Activated naive CD4-positive, alpha-beta T cell treated with Interleukin-2 at 50 U/mL for 16 hours (primary cell): ENCODE measurements at regions not wholly inside any gene's neighbourhood (a gene's known extent, or its start where the extent isn't known, plus 50 kb on each side); places are given as distances from the start of the nearest gene placed in this dataset.
"Not testable (repeated sequence)": the region's sequence is repeated elsewhere in the genome, so short reads cannot be mapped to it uniquely, and the experiment has no call there.

ENCODE experiments used
- DNase-seq: peaks from one replicate; pipeline ENCODE4 v3.0.0-alpha.2; 2020

DNA sequence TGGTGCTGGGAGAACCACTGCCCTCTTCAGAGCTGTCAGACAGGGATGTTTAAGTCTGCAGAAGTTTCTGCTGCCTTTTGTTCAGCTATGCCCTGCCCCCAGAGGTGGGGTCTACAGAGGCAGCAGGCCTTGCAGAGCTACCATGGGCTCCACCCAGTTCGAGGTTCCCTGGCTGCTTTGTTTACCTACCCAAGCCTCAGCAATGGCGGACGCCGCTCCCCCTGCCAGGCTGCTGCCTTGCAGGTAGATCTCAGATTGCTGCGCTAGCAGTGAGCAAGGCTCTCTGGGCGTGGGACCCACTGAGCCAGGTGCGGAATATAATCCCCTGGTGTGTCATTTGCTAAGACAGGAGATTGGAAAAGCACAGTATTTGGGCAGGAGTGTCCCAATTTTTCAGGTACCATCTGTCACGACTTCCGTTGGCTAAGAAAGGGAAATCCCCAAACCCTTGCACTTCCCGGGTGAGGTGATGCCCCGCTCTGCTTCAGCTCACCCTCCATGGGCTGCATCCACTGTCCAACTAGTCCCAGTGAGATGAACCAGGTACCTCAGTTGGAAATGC is 1415.5 kb downstream of the GRIK2 start:
- not testable (repeated sequence) for DNase-seq

DNA sequence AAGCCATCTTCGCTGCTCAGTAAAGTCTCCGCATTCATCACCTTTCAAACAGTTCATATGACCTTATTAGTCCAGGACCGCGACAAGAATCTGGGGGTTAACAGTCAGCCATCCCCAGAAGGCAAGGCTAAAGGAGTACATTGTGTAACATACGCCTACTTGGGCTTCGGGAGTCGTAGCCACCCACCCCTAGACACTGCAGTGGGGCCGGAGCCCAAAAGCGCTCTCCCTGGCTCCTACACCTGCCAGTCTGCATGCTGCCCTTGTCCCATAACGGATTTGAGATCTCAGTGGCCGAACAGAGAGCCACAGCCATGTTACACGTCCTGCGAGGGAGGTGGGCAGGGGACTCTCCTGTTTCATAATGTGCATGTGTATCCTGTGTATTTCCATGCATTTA is 1405.5 kb downstream of the GRIK2 start:
- DNase-seq: no peak

DNA sequence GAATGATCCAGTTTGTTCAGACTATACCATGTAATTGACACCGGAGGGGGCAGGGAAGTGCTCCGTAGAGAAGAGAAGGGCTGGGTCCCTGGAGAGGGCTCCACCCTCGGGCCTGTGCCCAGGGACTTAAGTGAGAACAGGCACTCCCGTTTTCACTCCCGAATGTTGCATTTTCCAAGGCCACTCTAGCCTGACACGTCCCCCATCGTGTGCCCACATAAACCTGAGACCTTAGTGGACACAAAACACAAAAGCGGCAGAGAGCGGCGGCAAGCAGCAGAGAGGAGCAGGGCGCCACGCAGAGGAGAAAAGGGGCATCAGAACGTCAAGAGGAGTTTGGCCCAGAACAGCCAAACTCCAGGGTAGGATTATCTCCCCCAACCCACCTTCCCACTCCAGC is 1405.1 kb downstream of the GRIK2 start:
- no peak for DNase-seq

DNA sequence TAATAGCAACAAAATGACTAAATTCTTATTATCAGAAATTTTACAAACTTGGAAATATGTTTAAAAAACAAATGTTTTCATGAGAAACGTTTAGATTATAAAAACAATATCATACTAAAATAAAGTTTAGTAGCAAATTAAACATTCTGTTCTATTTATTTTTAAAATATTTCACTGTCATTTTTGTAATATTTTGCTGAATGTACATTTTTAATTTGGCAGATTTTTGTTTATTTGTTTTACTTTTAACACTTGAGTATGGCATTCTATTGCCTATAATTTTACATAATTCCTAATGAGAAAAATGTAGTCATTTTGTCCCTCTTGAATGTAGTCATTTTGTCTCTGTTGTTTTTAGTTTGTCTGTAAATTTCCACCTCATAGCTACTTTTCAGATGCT is 1400.2 kb downstream of the GRIK2 start:
- no peak for DNase-seq

DNA sequence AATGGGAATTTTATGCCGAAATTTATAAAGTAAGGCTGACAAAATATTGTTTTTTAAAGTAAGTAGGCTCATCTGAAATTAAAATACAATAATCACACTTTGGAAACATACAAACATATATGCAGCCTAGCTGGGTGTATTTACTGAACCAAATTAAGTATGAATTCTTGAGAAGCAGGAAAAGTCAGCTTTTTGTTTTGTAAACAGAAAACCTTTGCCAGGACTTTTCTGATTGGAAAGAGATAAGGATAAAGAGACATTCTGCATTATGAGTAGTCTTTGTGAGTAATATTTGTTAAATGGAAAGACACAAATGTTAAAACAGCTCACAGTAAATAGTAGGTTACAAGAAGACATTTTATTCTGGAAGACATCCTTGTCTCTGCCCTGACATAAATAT is 1380.8 kb downstream of the GRIK2 start:
- DNase-seq: no peak

DNA sequence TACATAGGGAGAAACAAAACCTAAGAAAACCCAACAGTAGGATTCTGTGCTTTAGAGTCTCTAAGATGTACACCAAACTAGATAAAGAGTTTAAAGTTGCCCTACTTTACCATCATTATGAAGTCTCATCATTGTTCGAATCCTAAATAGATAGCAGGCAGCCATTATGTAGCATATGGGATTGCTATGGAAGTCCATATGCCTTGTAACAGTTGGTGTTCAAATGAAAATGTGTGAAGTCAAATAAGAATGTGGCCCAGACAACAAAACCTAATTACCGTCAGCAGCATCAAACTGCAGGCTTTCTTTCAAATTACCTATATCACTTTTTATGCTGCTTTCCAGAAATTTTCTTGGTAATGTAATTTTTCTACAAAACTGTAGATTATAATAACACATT is 1380.1 kb downstream of the GRIK2 start:
- DNase-seq: no peak

DNA sequence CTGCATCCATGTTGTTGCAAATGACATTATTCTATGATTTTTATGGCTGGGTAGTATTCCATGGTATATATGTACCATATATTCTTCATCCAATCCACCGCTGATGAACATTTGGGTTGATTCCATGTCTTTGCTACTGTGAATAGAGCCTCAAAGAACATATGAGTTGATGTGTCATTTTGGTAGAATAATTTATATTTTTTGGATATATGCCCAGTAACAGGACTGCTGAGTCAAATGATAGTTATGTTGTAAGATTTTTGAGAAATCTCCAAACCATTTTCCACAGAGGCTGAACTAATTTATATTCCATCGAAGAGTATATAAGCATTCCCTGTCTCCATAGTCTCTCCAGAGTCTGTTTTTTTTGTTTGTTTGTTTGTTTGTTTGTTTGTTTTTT is 1373.5 kb downstream of the GRIK2 start:
- DNase-seq: no peak

DNA sequence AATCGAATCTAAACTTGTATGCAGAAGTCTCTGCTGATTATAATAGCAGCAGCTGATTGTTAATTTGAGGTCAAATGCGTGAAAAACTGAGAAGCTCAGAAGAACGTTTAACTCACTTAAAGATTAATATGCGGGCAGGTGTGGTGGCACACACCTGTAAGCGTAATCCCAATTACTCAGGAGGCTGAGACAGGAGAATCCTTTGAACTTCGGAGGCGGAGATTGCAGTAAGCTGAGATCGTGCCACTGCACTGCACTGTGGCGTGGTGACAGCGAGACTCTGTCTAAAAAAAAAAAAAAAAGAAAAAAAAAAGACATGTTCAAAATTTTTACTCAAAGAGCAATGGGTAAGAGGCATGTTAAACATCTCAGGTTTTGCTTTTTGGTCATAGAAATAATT is 1370.8 kb downstream of the GRIK2 start:
- no peak for DNase-seq

DNA sequence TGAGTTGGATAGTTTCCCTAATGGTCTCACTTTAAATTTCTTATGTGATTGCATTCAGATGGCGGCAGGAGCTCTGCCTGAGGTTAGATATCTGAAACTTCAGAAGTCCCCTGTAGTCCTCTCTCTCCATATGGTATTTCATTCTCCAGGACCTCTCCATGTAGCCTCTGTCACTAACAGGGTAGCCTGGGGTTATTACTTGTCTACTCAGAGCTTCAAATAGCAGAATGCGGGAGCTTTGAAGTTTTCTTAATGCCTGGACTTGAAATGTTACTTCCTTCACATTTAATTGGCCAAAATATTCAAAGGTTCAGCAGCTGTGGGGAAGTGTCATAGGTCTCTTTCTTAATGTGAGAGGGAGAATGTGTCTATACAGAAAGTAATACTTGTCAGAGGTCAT is 1370.4 kb downstream of the GRIK2 start:
- no peak for DNase-seq

DNA sequence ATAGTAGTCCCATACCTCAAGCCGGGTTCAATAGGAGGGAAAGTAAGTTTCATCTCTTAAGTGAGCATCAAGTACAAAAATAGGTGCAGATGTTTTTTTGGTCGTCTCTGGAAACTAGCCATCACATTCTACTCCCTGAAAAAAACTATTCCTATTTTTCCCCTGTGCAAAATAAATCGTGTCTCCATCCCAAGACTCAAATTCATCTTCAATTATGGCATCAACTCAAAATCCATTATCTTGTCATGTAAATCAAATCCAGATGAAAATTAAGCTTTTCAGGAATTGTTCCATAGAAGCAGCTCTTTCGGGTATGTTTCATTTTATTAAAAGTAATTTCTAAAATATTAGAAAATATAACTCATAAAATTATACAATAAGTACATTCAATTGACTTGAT is 1368.4 kb downstream of the GRIK2 start:
- no peak for DNase-seq

DNA sequence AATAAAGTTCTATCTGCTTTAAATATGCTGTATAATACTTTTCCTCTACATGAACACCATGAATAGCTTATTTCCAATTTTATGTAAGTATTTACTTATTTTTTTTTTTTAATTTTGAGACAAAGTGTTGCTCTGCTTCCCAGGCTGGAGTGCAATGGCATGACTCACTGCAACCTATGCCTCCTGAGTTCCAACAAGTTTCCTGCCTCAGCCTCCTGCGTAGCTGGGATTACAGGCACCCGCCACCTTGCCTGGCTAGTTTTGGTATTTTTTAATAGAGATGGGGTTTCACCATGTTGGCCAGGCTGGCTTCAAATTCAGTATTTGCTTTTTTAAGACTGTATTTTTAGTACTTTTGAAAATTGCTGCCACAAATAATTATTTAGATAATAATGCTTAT is 1365.9 kb downstream of the GRIK2 start:
- DNase-seq: no peak

DNA sequence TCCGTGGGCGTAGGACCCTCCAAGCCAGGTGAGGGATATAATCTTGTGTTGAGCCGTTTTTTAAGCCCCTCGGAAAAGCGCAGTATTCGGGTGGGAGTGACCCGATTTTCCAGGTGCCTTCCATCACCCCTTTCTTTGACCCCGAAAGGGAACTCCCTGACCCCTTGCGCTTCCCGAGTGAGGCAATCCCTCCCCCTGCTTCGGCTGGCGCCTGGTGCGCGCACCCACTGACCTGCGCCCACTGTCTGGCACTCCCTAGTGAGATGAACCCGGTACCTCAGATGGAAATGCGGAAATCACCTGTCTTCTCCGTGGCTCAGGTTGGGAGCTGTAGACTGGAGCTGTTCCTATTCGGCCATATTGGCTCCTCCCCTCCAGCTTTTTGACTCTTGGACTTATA is 1365.0 kb downstream of the GRIK2 start:
- not testable (repeated sequence) for DNase-seq

DNA sequence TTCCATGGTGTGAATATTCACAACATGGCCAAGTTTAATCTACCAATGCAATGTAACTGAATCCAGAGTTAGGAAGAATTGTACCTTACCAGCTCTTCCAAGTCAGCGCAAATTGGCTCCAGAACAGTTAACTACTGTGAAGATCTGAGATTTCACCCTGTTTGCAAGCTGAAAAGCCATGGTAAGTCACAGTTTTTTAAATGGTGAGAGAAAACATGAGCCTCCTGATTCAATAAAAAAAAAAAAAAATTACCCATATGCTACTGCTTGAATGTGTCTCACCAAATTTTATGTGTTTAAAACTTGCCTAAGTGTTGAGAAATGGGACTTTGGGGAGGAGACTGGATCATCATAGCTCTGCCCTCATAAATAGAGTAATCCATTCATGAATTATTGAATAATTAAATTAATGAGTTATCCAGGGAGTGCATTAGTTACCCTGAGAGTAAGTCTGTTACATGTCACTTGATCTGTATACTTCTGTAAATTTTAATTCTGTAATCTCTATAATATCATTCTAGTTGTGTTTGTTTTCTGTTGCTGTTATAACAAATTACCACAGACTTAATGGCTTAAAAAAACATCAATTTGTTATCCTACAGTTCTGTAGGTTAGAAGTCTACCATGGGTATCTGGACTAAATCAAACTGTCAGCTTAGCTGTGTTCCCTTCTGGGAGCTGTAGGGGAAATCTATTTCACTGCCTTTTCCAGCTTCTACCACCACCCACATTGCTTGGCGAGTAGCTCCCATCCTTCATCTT is 1355.9 kb downstream of the GRIK2 start:
- no peak for DNase-seq

DNA sequence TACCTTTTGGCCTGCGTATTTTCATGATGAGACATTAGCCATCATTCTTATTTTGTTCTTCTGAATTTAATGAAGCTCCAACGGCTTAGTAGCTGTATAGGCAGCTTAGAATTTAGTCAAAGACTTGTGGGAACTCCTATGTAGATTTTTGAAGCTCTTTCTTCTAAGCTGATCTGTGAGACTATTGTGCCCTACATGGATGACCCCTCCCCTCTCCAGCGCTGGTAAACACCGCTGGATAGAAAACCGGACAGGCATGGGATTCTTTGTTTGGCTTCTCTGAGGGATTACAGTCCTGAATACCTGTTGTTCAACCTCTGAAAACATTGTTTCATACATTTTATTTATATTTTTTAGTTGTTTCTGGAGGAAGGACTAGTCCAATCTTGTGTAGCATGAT is 1353.4 kb downstream of the GRIK2 start:
- no peak for DNase-seq

DNA sequence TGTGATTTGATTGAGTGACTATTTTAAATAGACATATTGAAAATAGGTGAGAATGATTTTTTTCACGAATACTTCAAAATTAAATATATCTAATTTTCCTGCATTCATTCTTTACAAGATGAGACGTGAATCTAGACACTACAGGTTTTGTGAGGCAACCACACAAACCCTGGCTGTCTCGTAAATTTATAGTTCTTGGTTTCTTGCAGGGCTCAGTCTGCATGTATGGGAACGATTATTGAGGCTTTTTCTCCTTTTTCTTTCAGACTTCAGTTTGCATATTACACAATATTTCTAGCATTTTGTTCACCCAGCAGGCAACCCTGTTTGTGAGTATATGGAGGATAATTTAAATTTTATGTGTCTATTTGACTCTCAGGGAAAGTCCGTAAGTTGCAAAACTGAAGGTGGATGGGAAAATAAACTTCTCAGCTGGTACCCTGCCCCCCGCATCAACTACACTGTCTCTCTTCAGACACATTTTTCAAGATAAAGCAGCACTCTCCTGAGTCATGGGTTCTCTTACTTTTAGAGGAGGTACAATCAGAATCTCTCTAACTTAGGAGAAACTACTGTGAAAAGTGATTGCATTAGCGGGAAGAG is 1349.3 kb downstream of the GRIK2 start:
- DNase-seq: no peak

DNA sequence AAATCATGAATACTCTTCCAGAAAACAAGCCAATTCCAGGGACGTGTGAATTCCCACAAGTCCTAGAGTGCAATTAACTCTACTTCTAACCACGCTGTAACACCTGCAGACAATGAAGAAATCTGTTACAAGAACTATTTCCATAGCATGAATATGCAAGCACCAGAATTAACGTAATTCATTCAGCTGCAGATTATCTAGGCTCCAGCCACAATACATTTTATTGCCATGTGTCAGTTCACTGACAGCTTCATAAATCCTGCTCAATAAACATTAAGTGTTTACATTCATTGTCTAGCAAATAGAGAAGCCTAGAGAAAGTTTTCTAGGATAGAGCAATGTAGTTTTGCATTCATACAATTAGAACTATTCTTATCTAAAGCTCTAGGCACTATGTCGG is 1348.5 kb downstream of the GRIK2 start:
- no peak for DNase-seq

DNA sequence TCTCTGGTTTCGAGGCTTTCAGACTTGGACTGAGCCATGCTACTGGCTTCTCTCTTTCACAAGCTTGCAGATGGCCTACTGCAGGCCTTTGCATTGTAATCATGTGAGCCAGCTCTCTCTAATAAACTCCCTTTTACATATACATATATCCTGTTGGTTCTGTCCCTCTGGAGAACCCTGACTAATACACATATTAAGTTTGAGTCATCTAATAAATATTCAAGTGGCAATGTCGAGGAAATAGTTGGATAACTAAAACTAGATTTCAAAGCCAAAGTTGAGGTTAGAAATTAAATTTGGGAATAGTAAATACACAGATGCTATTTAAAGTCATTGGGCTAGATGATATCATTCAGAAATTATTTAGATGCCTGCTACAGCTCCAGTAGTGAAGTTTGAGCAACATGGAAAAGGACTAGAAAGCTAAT is 1343.4 kb downstream of the GRIK2 start:
- no peak for DNase-seq

DNA sequence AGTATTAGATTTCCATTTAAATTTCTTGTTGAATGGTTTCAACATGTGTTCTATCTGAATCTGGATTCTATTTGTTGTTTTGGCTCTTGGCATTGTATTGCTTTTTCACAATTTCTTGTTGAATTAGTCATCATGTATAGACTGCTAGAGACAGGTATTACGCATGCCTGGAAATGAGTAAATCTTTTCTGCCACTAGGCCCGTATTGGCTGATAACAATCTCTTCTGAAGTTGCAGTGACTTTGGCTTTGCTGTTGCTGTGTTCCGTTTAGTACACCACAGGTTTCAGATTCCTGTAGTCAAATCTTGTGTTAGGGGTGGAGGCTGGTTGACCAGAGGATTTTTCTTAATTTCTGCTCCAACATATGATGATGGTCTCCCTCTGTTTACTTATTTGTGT is 1339.4 kb downstream of the GRIK2 start:
- DNase-seq: no peak

DNA sequence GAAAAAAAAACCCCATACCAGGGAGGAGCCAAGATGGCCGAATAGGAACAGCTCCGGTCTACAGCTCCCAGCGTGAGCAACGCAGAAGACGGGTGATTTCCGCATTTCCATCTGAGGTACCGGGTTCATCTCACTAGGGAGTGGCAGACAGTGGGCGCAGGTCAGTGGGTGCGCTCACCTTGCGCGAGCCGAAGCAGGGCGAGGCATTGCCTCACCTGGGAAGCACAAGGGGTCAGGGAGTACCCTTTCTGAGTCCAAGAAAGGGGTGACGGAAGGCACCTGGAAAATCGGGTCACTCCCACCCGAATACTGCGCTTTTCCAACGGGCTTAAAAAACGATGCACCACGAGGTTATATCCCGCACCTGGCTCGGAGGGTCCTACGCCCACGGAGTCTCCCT is 1328.6 kb downstream of the GRIK2 start:
- DNase-seq: not testable (repeated sequence)

DNA sequence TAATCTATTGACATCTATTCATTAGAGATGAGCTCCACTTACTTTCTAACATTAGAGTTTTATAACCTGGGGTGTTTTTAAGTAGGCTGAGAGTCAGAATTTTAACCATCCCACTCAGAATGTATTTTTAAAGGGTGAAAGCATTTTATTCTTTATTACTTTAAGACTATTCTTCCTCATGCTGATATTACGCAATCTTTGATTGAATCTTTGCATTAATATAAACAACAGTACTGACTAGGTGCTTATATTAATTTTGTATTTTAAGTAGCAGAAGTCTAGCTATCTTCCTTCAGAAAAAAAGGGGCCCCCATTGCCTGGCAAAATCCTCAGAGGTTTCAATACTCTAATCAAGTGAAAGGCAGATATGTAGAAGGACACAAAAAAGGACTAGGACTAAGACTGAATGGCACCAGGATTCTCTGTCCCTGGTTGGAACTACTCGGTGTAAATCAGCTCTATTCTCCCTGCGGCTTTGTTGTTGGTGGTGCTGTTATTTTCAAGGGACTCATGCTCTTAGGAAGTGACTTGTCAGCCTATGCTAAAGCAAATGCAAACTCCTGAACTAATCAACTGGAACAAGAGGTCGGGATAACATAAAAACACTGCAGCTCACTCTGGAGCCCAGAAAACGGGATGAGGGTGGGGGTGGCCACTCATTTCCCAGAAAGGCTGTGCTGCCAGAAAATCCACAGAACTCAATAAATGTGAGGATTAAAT is 1324.4 kb downstream of the GRIK2 start:
- DNase-seq: no peak

DNA sequence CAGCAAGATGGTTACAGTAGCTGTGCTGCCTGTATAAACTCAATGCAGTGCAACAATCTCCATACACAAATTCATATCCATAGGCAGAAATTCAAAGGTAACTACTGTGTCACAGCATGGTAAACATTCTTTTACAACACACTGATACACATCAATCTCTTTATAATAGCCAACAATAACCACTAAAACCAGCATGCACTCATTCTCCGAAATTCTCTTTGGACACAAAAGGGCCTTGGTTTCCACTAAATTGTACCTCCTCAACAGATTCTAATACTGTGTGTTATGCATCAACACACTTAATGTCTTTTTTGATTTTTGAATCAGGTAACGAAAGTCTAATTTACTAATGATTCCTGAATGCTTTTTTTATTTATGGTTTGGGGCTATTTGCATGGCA is 1323.7 kb downstream of the GRIK2 start:
- no peak for DNase-seq

DNA sequence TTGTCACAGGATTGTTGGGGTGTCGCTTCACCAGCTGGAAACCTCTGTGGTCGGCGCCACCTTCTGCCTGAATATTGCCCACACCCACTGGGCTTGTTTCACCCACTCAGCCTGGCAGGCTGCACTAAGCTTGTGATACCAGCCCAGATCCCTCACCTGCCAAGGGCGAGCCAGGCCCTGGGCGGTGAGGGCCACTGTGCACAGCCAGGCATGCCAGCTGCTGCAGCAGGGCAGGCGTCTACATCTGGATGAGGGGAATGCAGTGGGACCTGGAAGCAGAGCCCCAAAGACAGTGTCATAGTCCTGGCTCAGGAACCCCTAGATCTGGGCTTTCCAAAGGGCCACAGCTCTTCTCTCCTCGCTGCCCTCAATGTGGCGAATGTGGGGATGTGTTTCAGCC is 1307.5 kb downstream of the GRIK2 start:
- no peak for DNase-seq

DNA sequence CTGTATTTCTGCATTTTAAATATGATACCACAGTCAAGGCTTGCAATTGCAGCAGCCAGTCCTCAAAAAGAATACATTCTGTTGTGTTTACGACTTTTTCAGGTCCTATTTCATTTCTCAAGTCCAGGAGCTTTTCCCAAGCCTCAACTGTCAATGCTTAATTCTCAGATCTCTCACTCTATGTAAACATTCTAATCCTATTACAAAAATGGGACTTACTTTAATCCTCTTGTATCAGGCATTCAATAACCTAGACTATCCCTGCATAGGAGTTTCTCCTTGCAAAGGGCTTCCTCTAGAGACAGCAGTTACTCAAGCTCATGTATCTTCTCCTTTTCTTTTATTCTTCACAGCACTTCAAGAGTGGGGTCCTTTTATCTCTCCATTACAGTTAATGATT is 1293.0 kb downstream of the GRIK2 start:
- DNase-seq: no peak

DNA sequence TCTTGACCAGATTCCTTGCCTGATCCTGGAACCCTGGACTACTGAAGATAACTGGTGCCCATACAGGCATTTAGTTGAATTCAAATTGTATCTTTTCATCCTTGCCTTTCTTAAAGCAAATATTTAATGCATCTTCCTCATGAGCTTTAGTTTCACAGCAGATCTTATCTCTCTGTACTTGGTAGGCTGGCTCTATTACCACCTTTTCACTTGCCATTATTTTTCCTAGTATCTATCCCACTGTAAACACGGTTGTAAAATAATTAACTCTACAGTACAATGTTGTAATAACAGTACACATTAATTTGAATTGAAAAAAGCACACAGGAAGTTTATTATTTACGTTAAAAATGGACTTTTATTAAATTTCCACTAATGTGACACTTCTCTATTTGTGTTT is 1286.9 kb downstream of the GRIK2 start:
- DNase-seq: no peak
